ENCODE measurements at regions not wholly inside any gene's neighbourhood (a gene's known extent, or its start where the extent isn't known, plus 50 kb on each side); places are given as distances from the start of the nearest gene placed in this dataset.

- H3K27me3 ChIP-seq (ENCODE audit: insufficient read depth, low read depth) = no peaks in the 10 kb centered on the region
- H3K36me3 ChIP-seq (ENCODE audit: insufficient read depth) = no peaks in the 10 kb centered on the region
- no peaks in the 10 kb centered on the region for H3K79me2 ChIP-seq (ENCODE audit: insufficient read depth, low read depth)
- H3K4me3 ChIP-seq (IDR thresholded peaks at IDR 0.05; ENCODE audit: insufficient read depth, low read depth, low read length) = no peak overlapping the region
- TF ChIP-seq CTCF (conservative IDR thresholded peaks at IDR 0.05; ENCODE audit: low read depth, low read length) = no peak
- H3K4me1 ChIP-seq (ENCODE audit: low read depth, poor library complexity, severe bottlenecking) = no peaks in the 10 kb centered on the region
- H3K9ac ChIP-seq = no peak overlapping the region
- no peaks in the 10 kb centered on the region for H4K20me1 ChIP-seq (ENCODE audit: insufficient read depth)
- no peak overlapping the region for H3K27ac ChIP-seq
- no peak overlapping the region for H3K4me2 ChIP-seq
- H2AFZ ChIP-seq (ENCODE audit: low read depth) = no peak overlapping the region
Measured at GRCh38 chr1:63198871-63199394, 123.4 kb upstream of the FOXD3 start.

GRCh38 chr1:63199706-63200335 is 122.5 kb upstream of the FOXD3 start:
- Histone ChIP-seq H3K4me2 (no peak overlapping the region), H3K79me2 (ENCODE audit: insufficient read depth, low read depth) (no peaks in the 10 kb centered on the region), H4K20me1 (ENCODE audit: insufficient read depth) (no peaks in the 10 kb centered on the region), H3K4me1 (ENCODE audit: low read depth, poor library complexity, severe bottlenecking) (no peaks in the 10 kb centered on the region), H2AFZ (ENCODE audit: low read depth) (no peak overlapping the region), H3K27me3 (ENCODE audit: insufficient read depth, low read depth) (no peaks in the 10 kb centered on the region), H3K4me3 (IDR thresholded peaks at IDR 0.05; ENCODE audit: insufficient read depth, low read depth, low read length) (no peak overlapping the region), H3K36me3 (ENCODE audit: insufficient read depth) (no peaks in the 10 kb centered on the region), H3K27ac (no peak overlapping the region), H3K9ac (no peak overlapping the region)
- no peak for TF ChIP-seq CTCF (conservative IDR thresholded peaks at IDR 0.05; ENCODE audit: low read depth, low read length)

GRCh38 chr1:63200676-63201075 is 121.7 kb upstream of the FOXD3 start:
- no peak overlapping the region for H3K4me2 ChIP-seq
- no peak overlapping the region for H3K27ac ChIP-seq
- no peaks in the 10 kb centered on the region for H3K79me2 ChIP-seq (ENCODE audit: insufficient read depth, low read depth)
- no peak for TF ChIP-seq CTCF (conservative IDR thresholded peaks at IDR 0.05; ENCODE audit: low read depth, low read length)
- no peaks in the 10 kb centered on the region for H3K4me1 ChIP-seq (ENCODE audit: low read depth, poor library complexity, severe bottlenecking)
- H2AFZ ChIP-seq (ENCODE audit: low read depth) = no peak overlapping the region
- H4K20me1 ChIP-seq (ENCODE audit: insufficient read depth) = no peaks in the 10 kb centered on the region
- H3K4me3 ChIP-seq (IDR thresholded peaks at IDR 0.05; ENCODE audit: insufficient read depth, low read depth, low read length) = no peak overlapping the region
- no peaks in the 10 kb centered on the region for H3K27me3 ChIP-seq (ENCODE audit: insufficient read depth, low read depth)
- no peaks in the 10 kb centered on the region for H3K36me3 ChIP-seq (ENCODE audit: insufficient read depth)
- no peak overlapping the region for H3K9ac ChIP-seq

GRCh38 chr1:63203641-63204040 is 118.7 kb upstream of the FOXD3 start:
- Histone ChIP-seq H4K20me1 (ENCODE audit: insufficient read depth) (no peaks in the 10 kb centered on the region), H3K36me3 (ENCODE audit: insufficient read depth) (no peaks in the 10 kb centered on the region), H3K9ac (no peak overlapping the region), H3K27ac (no peak overlapping the region), H3K27me3 (ENCODE audit: insufficient read depth, low read depth) (no peaks in the 10 kb centered on the region), H3K4me2 (no peak overlapping the region), H3K4me1 (ENCODE audit: low read depth, poor library complexity, severe bottlenecking) (no peaks in the 10 kb centered on the region), H3K79me2 (ENCODE audit: insufficient read depth, low read depth) (no peaks in the 10 kb centered on the region), H3K4me3 (IDR thresholded peaks at IDR 0.05; ENCODE audit: insufficient read depth, low read depth, low read length) (no peak overlapping the region), H2AFZ (ENCODE audit: low read depth) (no peak overlapping the region)
- TF ChIP-seq CTCF (conservative IDR thresholded peaks at IDR 0.05; ENCODE audit: low read depth, low read length) = no peak

Data from KMS-11 (cell line).